Left lobe of liver (tissue), 2 donors: ENCODE measurements at regions not wholly inside any gene's neighbourhood (a gene's known extent, or its start where the extent isn't known, plus 50 kb on each side); places are given as distances from the start of the nearest gene placed in this dataset.
A peak's percentile ranks its signal among the peaks of the same experiment; 100 is the strongest.
"Not testable (repeated sequence)": the region's sequence is repeated elsewhere in the genome, so short reads cannot be mapped to it uniquely, and the experiment has no call there.

ENCODE experiments used
- ATAC-seq: fragments of 200-7000 bp; cut with Tn5 transposase; one replicate; pipeline ENCODE4 v1.9.1; 2020; ENCODE audit warnings: mild to moderate bottlenecking, moderate library complexity
- DNase-seq: peaks from one replicate; pipeline ENCODE4 v3.0.0-alpha.2; 2020; ENCODE audit warnings: low spot score
- donor health status: DM: no; HTN: no; CAD: no; lungs with moderate emphysema.
- donor health status: DM: no; HTN: yes; CAD: no.

DNA sequence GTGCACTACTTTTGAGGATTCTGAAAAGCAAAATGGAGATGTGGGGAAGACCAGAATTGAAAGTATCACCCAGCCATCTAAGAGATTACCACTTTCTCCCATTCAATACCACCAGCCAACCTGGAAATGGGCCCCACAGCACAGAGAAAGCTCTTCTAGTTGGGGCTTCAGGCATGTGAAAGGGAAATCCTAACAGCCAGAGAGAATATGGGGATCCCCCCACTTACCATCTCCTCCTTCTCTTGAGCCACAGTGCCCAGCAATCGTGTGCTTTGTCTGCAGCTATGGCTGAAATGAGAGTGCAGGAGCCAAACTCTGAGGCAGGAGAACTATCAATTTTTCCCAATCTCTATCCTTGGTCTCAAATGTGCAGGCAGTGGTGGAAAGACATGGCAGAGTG, 173.2 kb upstream of the KCTD7 start:
- ATAC-seq, DNase-seq: not testable (repeated sequence)

DNA sequence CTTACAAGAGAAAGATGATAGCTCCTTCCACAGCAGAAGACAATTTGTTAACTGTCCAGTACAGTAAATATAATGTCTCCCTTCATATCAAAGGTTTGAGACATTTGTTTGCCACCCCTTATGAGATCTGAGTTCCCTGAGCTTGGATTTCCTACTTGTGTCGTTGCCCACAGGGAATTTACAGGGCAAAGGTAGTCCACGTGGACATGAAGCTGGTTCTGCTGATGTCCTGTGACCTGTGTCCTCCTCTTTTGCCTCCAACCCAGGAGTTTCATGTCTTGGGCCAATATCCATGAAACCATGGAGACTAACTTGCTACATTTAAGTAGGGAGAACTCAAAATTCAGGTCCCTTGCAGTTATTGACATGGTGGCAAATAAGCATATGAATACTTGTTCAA, 172.2 kb upstream of the KCTD7 start:
- ATAC-seq (peak; percentile 85), DNase-seq (peak; percentile 65)

DNA sequence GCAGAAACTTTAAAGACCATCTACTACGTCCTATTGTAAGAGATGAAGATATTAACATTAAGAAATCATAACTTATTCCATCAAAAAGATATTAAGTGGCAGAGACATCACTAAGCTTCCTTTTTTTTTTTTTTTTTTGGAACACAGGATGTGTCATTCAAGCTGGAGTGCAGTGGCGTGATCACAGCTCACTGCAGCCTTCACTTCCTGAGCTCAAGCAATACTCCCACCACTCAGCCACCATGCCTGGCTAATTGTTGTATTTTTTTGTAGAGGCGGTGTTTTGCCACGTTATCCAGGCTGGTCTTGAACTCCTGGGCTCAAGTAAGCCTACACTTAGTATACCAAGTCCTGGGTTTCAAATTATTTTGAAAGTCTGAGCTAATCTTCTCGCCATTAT, 169.7 kb upstream of the KCTD7 start:
- ATAC-seq, DNase-seq: not testable (repeated sequence)

DNA sequence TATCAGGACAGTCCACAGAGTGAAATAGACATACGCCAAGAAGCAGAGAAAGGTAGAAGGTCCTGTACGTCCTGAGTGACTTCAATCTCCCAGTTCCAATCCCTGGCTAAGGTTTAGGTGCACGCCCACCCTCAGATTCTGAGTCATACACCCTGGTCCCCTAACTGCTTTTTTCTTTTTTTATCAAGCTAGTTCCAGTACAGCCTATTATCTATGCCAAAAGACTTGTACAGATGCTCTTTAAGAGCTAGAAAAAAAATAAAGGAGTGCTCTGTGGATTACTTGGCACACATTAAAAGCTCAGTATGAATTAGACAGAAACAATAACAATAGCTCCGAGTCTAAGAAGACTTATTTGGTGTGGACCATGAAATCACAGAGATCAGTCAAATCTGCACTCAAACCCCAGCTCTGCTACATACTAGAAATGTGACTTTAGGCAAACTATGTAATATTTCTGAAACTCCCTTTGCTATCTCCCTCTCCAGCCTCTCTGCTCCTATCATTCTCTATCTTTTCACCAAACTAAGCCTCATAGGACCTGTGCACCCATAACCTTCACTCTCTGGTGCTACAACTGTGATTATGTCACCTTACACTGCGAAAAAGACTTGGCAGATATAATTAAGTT, 168.8 kb upstream of the KCTD7 start:
- not testable (repeated sequence) for ATAC-seq, DNase-seq

DNA sequence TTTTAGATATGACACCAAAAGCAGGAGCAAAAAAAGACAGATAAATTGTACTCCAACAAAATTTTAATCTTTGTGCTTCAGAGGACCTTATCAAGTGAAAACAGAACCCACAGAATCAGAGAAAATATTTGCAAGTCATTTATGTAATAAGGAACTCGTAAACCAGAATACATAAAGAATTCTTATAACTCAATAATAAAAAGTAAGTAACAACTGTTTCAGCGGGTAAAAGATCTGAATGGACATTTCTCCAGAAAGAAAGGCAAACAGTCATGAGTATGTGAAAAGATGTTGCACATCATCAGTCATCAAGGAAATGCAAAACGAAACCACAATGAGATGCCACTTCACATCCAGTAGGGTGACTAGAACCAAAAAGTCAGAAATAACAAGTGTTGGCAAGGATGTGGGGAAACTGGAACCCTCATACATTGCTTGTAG, 167.7 kb upstream of the KCTD7 start:
- DNase-seq (no peak), ATAC-seq (no peak)

DNA sequence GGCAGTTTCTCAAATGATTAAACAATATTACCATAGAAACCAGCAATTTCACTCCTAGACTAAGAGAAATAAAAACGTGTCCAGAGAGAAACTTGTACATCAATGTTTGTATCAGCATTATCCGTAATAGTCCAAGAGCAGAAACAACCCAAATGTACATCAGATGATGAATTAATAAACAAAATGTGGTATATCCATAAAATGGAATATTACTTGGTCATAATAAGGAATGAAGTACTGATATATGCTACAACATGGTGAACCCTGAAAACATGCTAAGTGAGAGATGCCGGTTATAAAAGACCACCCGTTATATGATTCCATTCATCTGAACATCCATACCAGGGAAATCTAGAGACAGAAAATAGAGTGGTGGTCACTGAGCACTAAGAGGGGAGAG, 167.3 kb upstream of the KCTD7 start:
- not testable (repeated sequence) for ATAC-seq, DNase-seq

DNA sequence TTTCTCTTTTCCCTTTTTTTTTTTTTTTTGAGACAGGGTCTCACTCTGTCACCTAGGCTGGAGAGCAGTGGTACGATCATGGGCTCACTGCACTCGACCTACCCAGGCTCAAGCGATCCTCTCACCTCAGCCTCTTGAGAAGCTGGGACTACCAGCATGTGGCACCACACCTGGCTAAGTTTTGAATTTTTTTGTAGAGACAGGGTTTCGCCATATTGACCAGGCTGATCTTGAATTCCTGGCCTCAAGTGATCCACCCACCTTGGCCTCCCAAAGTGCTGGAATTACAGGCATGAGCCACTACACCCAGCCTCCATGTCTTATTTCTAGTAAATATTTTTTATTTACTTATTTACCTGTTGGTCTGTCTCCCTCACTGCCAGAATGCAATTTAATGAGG, 165.8 kb upstream of the KCTD7 start:
- not testable (repeated sequence) for DNase-seq, ATAC-seq

DNA sequence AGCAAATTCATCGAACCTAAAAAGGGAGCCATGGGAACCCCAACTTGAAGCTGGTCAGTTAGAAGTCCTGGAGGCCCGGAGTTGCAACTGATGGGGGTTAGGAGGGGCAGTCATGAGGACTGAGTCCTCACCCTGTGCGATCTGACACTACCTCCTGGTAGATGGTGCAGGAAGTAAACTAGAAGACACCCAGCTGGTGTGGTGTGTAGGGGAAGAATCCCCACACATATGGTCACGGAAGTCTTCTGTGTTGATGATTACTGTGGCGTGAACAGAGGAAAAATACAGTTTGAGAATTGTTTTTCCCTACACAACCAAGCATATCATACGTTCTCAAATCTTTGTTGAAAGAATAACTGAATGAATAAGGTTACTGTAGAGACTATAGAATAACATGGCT, 164.6 kb upstream of the KCTD7 start:
- no peak for ATAC-seq
- no peak for DNase-seq

DNA sequence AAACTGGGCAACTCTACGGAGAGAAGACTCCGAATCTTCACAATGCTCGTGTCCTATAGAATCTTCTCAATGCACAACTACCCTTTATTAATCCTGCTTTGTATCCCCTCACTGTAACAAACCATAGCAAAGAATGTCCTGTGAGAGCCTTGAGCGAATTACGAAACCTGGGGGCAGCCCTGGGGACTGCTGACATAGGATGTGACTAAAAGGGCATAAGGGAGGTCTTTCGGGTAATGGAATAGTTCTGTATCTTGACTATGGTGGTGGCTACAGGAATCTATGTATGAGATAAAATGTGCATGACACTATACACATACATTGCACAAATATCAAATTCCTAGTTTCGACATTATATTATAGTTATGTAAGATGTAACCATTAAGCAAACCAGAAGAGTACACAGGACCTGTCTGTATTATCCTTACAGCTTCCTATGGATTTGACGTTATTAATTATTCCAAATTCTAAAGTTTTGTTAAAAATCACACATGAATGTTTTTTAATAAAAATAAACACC, 162.5 kb upstream of the KCTD7 start:
- ATAC-seq (no peak), DNase-seq (no peak)

DNA sequence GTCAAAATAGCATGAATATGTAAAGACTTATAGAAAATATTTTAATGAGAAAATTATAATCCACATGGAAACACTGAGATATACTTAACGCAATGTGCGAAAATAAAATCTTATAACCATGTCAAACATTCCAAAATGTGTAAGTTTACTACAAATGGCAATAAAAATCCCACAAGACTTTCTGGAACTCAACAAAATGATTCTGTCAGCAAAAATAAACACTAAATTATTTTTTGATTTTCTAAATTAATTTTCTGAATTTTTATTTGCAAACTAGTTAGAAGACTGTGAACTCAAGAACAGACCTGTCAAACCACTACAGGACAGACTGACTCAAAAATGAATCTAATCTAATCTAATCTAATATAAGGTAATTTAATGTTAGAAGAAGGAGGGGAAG, 160.8 kb upstream of the KCTD7 start:
- no peak for ATAC-seq
- DNase-seq, result no peak

DNA sequence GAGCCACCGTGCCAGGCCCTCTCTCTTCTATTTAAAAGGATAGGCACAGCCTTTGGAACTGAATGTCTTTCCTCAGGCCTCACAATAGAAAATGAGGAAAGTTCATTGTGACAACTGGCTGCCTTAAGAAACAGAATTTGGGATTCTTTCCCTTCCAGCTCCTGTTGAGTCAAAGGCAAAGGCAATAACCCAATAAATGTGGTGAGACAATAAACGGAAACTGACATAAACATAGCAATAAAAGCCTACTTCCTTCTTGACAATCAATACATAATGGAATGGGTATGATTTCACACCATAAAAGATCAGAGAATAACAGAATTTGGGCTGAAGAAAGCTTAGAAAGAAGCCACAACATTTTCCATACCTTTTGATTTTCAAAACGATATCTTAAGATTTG, 155.6 kb upstream of the KCTD7 start:
- not testable (repeated sequence) for DNase-seq, ATAC-seq

DNA sequence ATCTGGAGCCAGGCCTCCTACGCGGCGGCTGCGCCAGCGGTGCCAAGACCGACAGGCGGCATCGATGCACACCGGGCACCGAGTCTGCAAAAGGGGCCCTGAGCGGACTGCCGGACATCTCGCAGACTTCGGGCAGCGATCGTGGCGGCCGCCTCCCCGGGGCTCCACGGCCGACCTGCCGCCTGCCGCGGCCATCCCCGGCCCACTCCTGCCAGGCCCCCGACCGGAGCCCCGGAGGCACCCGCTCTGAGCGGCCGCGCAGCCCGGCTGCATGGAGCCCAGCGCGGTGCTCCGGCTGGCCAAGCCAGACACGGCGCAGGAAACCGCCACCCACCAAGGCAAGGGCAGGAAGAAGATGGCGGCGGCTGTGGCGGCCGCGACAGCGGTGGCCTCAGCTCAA, 154.2 kb upstream of the KCTD7 start:
- no peak for ATAC-seq
- no peak for DNase-seq

DNA sequence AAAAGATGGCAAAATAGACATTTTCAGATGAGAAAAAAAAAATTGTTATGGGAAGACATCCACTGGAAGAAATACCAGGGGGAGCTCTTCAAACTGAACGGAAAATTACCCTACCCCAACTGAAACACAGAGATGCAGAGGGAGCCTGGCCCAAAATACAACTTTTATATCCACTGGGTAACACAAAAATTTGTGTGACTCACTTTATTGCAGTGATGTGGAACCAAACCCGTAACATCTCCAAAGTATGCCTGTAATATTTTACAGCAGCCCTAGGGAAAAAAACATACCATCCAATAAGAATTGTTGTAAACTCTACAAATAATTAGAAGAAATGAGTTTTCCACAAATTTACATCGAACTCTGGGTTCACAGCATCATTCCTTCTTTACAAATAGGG, 152.6 kb upstream of the KCTD7 start:
- not testable (repeated sequence) for ATAC-seq, DNase-seq

DNA sequence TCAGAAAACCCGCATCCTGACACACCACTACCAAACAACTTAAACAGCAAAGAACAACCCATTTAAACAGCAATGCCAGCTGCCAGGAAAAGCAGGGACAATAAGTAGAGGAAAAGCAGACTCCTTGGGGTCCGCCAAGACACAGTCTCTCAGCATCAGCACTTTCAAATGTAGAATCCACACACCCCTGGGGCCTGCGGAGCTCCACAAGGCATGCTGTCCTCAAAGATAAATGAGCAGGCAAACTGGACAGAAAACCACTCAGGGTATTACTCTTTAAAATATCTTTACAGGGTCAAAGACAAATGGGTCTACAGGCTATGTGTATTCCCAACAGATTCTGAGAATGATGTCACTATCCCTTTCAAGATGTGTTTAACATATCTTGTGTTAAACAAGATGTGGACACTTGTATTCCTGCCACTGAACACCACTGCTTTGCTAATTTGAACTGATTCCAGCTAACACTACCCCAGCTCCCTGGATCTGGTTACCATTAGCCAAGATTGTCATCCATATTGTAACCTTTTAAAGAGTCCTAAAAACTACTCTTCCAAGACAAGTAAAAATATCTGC, 150.8 kb upstream of the KCTD7 start:
- ATAC-seq, DNase-seq: not testable (repeated sequence)

DNA sequence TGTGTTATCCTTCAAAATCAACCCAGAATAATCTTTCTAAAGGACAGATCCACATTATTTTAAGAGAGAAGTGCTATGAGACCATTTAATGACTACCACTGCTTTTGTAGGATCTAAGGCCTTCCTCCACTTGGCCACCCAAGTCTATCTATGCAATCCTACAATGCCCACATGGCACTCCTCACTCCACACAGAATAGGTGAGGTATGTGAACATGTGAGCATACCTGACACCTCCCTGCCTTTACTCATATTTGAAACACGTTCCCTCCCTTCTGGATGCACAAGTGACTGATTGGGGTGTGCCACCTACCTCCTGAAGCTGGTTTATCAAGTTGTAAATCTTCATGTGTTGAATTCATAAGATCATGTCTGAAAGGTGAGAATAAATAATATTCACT, 147.5 kb upstream of the KCTD7 start:
- ATAC-seq, DNase-seq: not testable (repeated sequence)

DNA sequence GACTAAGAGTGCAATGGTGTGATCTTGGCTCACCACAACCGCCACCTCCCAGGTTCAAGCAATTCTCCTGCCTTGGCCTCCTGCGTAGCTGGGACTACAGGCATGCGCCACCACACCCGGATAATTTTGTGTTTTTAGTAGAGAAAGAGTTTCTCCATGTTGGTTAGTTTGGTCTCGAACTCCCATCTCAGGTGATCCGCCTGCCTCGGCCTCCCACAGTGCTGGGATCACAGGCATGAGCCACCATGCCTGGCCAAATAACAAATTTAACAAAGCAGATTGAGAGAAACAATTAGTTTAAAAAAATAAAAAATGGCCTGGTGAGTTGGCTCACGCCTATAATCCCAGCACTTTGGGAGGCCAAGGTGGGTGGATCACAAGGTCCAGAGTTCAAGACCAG, 139.6 kb upstream of the KCTD7 start:
- not testable (repeated sequence) for ATAC-seq, DNase-seq

DNA sequence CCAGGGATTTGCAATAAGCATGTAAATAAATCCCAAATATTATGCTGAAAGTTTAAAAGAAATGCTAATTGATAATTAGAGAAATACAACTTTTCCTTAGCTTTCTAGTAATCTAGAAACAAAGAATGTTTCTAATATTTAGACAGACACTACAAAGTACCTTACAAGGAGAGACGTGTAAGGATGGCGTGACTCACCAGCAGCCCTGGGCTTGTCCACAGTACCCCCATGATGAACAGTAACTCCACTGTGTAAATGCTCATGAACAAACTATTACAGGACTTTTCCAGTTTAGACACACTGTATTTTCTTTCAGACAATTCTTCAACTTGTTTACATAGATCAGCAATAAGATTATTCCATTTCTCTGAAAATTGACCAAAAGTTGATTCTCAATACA, 138.9 kb upstream of the KCTD7 start:
- not testable (repeated sequence) for DNase-seq, ATAC-seq

DNA sequence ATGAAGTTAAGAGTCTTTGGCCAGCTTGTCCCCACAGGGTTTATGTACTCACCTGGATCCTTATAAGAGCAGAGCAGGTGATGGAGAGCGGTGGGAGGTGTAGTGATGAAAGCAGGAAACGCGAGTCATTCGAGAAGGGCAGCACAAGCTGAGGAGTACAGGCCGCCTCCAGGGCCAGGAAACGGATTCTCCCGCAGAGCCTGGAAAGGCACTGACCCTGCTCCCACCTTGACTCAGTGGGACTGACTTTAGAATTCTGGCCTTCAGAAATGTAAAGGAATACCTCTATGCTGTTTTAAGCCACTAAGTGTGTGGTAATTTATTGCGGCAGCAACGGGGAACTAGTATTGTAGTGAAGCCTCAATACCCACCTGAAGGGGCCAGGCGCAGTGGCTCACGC, 137.7 kb upstream of the KCTD7 start:
- not testable (repeated sequence) for ATAC-seq, DNase-seq

DNA sequence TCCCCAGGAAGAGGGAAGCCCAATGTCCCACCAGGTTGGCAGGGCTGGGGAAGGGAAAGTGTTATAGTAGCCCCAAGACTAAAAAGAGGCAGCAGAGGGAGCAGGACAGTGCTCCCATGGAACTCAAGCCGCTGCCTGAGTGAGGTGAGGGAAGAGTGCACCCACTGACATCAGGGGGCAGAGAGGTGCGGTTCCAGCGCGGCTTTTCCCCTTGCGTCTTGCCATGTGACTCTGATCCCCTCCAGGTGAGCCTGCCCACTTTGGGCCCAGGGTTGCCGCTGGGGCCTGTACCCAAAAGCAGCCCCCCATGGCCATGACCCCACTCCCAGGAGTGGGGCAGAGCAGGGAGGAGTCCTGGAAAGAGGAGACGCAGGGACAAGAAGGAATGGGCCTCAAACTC, 136.3 kb upstream of the KCTD7 start:
- peak; percentile 45 for DNase-seq
- ATAC-seq, result not testable (repeated sequence)

DNA sequence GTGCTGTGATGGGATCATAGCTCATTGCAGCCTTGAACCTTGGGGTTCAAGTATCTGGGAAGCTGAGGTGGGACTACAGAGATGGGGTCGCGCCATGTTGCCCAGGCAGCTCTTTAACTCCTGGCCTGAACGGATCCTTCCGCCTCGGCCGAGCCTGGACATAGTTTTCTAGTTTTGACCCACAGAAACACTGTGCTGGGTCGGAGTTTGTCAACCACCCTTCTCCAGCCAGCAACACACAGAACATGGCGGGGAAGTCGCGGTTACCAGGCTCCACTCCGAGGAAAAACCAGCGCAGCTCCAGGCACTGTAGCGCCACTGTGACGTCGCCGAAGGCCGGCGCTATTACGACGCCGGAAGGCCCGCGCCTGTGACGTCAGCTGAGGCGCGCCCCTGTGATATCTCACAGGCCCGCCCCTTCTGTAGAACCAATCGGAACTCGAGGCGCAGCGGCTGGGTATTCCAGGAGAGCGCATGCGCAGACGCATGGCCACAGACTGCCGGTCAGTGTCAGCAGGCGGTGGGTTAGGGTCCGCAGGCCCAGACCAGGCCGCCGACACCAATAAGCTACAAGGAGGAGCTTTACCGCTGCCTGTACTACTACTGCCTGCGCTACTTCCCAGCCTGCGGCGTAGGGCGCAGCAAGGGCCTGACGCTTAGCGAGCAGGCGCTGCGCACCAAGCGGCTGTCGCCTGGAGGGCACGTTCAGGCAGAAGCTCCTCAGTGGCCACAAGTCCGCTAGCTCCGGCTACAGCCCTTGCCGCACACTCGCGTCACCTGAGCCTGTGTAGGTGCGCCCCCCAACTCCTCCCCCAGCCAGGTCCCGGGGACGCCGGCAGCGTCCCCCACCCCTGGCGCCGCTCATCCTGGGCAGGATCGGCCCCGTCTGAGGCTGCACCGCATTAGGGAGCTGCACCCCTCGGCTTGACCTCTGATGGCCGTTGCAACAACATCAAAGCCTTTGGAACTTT, 135.2 kb upstream of the KCTD7 start:
- DNase-seq (peak; percentile 99), ATAC-seq (peak; percentile 93)

DNA sequence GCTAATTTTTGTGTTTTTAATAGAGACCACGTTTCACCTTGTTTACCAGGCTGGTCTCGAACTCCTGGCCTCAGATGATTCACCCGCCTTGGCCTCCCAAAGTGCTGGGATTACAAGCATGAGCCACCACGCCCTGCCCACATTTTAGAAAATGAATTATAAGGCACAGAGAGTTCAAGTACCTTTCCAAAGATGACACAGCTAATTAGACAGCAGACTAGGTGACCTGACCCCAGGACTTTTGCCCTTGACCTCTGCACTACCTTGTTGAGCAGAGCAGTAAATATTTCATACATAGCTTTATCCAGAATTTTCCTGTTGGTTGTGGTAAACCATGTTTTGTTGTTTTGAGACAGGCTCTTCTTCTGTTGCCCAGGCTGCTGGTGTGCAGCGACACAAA, 131.3 kb upstream of the KCTD7 start:
- no peak for DNase-seq
- ATAC-seq, result no peak
